Rectal smooth muscle tissue (tissue), 1 donor: ENCODE measurements at regions not wholly inside any gene's neighbourhood (a gene's known extent, or its start where the extent isn't known, plus 50 kb on each side); places are given as distances from the start of the nearest gene placed in this dataset.
"Not testable (repeated sequence)": the region's sequence is repeated elsewhere in the genome, so short reads cannot be mapped to it uniquely, and the experiment has no call there.

ENCODE experiments used
- H3K27ac ChIP-seq: one replicate; pipeline ENCODE4 v1.7.0; 2013; ENCODE audit warnings: low read depth, low read length, inconsistent platforms
- H3K27me3 ChIP-seq: one replicate; pipeline ENCODE4 v1.7.0; 2013; ENCODE audit warnings: low read length; ENCODE audit not compliant: control insufficient read depth, insufficient read depth
- H3K36me3 ChIP-seq: one replicate; pipeline ENCODE4 v1.7.0; 2013; ENCODE audit warnings: low read length; ENCODE audit not compliant: control insufficient read depth, insufficient read depth
- H3K4me1 ChIP-seq: one replicate; pipeline ENCODE4 v1.7.0; 2013; ENCODE audit warnings: low read length; ENCODE audit not compliant: control insufficient read depth, insufficient read depth
- H3K4me3 ChIP-seq: one replicate; pipeline ENCODE4 v1.7.0; 2013; ENCODE audit warnings: low read length
- H3K9ac ChIP-seq: one replicate; pipeline ENCODE4 v1.7.0; 2013; ENCODE audit warnings: low read length

DNA sequence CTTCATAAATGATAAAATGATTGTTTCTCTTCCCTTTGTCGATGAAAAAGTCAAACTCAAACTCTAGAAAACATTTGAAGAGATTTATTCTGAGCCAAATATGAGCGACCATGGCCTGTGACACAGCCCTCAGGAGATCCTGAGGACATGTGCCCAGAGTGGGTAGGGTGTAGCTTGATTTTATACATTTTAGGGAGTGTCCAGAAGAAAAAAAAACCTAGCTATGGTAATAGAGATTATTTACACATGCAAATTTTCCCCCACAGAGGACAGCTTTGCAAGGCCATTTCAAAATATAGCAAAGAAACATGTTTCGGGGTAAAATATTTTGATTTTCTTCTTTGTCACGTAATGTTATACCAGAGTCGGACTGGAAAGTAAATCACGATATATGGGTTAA lies 92.4 kb upstream of the TRIB2 start:
- Histone ChIP-seq H3K36me3 (no peaks in the 10 kb centered on the region), H3K4me1 (no peaks in the 10 kb centered on the region), H3K27ac (no peak overlapping the region), H3K27me3 (no peaks in the 10 kb centered on the region), H3K4me3 (no peak overlapping the region), H3K9ac (no peak overlapping the region)

DNA sequence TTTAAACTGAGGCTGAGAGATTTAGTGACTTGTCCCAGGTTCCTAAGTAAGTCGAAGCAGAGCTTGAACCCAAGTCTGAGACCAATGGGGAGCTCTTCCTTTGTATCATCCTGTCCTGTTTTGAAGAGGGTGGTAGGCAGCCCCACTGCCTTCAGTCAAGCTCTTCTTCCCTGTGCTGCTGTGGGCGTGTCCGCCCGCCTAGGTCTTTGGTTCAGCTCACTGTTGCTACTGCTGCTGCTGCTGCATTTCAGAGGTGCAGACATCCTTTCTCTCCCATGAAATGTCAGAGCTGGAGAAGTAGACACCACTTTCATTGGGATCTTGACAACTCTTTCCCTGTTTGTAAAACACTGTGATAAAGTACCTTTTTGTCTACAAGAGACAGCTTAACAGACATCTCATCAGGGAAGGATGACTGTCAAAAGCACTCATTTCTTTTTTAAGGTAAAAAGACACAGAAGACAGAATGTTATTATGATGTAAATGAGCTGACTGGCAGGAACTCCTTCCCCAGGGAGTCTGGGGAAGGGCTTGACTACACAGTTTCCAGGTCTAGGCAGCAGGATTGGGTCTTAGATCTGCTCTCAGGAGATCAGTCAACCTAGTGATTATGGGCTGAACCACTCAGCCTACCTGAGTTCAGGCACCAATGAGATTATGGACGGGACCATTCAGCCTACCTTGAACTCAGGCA lies 91.7 kb upstream of the TRIB2 start:
- Histone ChIP-seq H3K36me3 (no peaks in the 10 kb centered on the region), H3K4me1 (no peaks in the 10 kb centered on the region), H3K9ac (no peak overlapping the region), H3K4me3 (no peak overlapping the region), H3K27me3 (no peaks in the 10 kb centered on the region), H3K27ac (no peak overlapping the region)

DNA sequence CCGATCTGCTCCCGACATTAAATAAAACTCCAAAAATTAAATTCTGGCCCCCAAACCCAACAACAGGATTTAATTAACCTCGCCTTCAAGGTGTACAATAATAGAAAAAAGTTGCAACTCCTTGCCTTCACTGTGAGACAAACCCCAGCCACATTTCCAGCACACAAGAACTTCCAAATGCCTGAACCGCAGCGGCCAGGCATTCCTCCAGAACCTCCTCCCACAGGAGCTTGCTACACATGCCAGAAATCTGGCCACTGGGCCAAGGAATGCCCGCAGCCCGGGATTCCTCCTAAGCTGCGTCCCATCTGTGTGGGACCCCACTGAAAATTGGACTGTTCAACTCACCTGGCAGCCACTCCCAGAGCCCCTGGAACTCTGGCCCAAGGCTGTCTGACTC lies 88.2 kb upstream of the TRIB2 start:
- H3K27ac ChIP-seq, H3K4me1 ChIP-seq, H3K27me3 ChIP-seq, H3K36me3 ChIP-seq, H3K4me3 ChIP-seq, H3K9ac ChIP-seq: not testable (repeated sequence)

DNA sequence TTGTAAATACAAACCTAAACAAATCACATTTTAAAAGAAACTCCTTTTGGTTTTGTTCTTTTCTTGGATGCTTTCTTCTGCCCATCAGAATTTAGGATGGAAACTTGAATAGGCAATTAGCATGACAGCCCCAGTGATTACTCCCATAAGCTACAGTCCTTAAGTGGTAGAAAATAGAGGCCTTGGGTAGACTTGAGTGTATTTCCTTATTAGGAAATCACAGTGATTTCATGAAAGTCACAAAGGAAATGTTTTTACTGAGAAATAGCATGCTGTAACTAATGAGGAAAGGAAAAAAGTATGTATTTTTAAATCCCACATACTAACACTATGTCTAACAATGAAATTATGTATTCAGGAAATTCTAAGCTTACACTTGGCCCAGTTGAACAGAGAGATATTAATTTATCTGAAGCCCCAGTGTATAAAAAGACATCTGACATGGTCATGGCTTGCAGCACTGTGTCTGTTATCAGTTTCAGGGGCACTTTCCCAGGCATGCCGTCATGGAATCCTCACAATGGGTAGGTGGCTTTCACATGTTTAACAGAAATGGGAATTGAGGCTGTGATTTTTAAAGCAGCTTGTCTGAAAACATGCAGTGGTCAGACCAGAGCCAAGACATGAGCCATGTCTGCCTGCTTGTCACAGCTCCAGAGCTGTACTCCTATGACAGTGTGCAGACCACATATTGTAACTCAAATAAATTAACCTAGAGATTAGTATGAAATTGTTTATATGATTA lies 79.7 kb upstream of the TRIB2 start:
- Histone ChIP-seq H3K27me3 (no peaks in the 10 kb centered on the region), H3K4me3 (no peak overlapping the region), H3K9ac (no peak overlapping the region), H3K36me3 (no peaks in the 10 kb centered on the region), H3K4me1 (peaks cover 4% of the 10 kb centered on the region), H3K27ac (peak overlapping the region; percentile 66)

DNA sequence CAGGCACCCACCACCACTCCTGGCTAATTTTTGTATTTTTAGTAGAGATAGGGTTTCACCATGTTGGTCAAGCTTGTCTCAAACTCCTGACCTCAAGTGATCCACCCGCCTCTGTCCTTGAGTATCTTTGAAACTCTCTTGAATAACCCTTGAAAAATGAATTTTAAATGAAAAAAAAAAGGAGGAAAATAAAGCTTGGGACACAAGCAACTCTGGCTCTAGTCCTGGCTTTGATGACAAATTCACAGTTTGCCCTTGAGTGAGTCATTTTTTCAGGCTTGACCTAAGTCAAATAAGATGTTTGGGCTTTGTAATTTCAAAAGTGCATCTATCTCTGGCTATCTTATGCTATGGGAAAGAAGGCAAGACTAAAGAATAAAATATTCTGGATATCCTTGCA lies 79.0 kb upstream of the TRIB2 start:
- Histone ChIP-seq H3K4me3 (no peak overlapping the region), H3K4me1 (peaks cover 4% of the 10 kb centered on the region), H3K9ac (no peak overlapping the region), H3K27me3 (no peaks in the 10 kb centered on the region), H3K27ac (no peak overlapping the region), H3K36me3 (no peaks in the 10 kb centered on the region)

DNA sequence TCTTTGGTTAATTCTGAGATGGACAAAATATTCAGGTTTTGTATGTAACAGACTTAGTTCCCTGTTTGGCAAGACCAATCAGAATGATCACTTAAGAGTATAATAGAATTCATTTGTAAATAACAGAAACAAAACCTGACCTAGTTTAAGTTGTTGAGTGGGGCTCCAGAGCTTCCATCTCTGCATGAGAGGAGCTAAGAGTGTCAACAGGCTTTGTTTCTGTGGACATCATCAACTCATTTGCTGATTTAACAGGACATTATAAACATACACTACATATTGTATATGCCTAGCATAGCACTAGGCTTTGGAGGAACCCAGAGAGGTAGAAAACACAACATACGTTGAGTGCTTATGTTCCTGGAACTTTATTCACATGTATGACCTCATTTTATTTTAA lies 75.3 kb upstream of the TRIB2 start:
- Histone ChIP-seq H3K27me3 (no peaks in the 10 kb centered on the region), H3K9ac (no peak overlapping the region), H3K27ac (no peak overlapping the region), H3K4me3 (no peak overlapping the region), H3K36me3 (no peaks in the 10 kb centered on the region), H3K4me1 (peaks cover 4% of the 10 kb centered on the region)

DNA sequence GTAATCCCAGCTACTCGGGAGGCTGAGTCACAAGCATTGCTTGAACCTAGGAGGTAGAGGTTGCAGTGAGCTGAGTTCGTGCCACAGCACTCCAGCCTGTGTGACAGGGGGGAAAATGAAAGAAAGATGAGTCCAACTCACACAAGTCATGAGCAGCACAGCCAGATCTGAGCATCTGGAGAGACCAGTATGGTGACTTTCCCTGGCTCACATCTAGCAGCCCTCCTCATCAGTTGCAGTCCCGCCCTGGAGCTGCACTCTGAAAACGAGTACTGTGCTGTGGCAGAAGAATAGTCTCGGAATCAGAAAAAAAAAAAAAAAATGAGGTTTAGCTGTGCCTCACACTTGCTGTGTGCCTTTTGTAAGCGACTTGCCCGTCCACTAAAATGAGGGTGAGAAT lies 74.4 kb upstream of the TRIB2 start:
- no peaks in the 10 kb centered on the region for H3K27me3 ChIP-seq
- H3K4me3 ChIP-seq: no peak overlapping the region
- H3K36me3 ChIP-seq: no peaks in the 10 kb centered on the region

DNA sequence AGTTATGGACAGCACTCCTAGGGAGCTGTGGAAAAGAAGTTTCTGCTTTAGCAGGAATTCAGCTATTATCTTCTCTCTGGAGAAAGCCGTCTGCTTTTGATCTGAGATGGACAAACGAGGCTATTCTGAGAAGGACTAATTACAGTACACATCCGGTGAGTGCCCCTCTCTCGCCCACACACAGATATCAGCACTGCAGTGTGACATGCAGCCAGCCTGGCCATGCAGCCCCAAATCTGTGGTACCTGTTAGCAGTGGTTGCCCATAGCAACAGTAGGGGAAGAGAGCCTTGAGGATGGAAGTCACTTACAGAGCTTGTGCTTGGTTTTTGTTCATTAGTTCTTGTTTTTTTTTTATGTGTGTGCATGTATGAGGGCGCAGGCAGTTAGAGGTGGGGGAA lies 73.9 kb upstream of the TRIB2 start:
- H3K36me3 ChIP-seq: no peaks in the 10 kb centered on the region

More for the DNA sequence above, 74.4 kb upstream of the TRIB2 start:
- peaks cover under 1% of the 10 kb centered on the region for H3K4me1 ChIP-seq
- H3K9ac ChIP-seq: no peak overlapping the region
- H3K27ac ChIP-seq: no peak overlapping the region

DNA sequence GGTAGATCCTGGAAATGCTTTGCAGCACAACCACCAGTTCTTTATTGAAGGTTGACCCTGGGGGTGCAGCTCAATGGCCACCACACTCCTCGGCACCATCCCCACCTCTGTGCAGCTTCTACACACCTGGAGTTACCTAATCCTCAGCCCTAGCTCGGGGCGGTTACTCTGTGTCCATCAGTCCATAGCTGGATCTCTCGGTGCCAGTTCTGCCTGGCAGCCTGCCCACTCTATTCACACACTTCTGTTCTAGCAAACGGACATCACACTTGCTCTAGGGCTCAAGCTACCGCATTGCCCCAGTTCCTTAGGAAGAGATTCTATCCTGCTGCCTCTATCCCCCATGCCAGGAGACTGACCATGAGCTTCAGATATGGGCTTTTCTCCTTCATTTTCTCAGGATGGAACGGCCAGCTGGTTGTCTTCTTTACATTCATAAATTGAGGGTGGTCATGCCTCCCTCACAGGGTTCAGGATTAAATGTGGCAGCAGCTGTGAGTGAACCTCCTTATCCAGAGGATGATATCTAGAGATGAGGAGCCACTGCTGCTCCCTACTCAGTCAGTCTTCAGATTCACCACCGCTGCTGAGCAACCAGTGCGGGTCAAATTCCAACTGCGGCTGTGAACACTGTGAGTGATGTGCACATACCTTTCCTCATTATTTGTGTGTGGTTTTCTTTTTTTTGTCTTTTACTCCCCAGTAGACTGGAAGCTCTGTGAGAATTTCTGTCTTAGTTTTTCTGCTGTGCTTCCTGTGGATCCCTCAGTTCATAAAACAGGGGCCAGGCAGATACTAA lies 66.9 kb upstream of the TRIB2 start:
- Histone ChIP-seq H3K27me3 (no peaks in the 10 kb centered on the region), H3K4me1 (no peaks in the 10 kb centered on the region), H3K4me3 (no peak overlapping the region), H3K9ac (no peak overlapping the region), H3K36me3 (no peaks in the 10 kb centered on the region), H3K27ac (no peak overlapping the region)

More for the DNA sequence above, 73.9 kb upstream of the TRIB2 start:
- no peak overlapping the region for H3K4me3 ChIP-seq
- H3K27ac ChIP-seq: no peak overlapping the region
- H3K9ac ChIP-seq: no peak overlapping the region
- no peaks in the 10 kb centered on the region for H3K4me1 ChIP-seq
- H3K27me3 ChIP-seq: no peaks in the 10 kb centered on the region

DNA sequence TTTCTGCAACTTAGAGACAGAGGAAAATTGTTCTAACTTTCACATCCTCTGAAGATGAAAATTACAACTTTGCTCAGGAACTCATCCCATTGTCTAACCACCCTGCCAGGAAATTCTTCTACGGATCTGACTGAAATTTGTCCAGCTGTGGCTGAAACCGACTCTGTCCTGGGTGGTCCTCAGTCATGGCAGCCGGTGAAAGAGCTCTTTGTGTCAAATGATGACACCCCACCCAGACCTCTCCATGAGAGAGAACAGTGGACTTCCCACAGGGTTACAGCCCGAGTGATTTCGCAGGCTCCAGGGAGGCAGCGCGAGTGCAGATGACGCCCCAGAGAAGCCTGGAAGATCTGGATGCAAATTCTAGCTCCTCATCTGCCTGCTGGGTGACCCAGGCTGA lies 65.1 kb upstream of the TRIB2 start:
- Histone ChIP-seq H3K36me3 (no peaks in the 10 kb centered on the region), H3K4me3 (no peak overlapping the region), H3K9ac (no peak overlapping the region), H3K27me3 (no peaks in the 10 kb centered on the region), H3K4me1 (no peaks in the 10 kb centered on the region), H3K27ac (no peak overlapping the region)

DNA sequence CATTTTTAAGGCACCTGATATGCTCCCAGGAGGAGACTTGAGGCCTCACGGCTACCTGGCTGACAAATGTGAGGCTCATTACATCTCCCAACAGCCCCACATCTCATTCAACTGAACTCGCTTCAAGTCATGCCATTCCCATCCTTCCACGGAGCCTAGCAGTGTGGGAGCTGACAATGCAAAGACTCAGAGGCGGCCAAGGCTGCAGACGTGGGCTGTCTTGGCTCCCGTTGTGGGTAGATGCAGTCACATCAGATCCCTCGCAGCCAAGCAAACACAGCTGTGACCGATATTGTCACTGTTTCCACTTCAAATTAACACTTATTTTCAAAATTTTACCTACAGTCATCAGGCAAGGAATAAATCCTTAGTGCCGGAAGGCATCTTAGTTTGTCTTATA lies 64.0 kb upstream of the TRIB2 start:
- H3K9ac ChIP-seq: no peak overlapping the region
- H3K4me3 ChIP-seq: no peak overlapping the region
- H3K36me3 ChIP-seq: no peaks in the 10 kb centered on the region
- H3K27me3 ChIP-seq: no peaks in the 10 kb centered on the region
- no peaks in the 10 kb centered on the region for H3K4me1 ChIP-seq
- H3K27ac ChIP-seq: no peak overlapping the region

DNA sequence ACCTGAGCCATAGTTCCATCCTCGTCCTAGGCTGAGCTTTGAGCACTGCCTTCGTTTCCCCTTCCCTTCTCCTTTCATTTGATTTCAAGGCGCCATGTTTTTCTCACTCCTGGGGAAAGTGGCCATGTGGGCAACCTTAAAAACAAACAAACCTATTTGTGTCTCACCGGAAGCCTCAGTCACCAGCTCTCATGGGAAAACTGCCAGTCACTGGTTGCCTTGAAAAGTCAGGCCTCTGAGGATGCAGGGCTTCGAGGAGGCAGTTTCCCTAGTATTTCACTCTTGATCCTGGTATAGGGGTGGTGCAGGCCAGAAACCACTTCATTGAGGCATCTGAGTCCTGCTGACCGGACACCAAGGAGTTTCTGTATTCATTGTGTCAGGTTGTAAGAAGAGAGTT lies 59.2 kb upstream of the TRIB2 start:
- Histone ChIP-seq H3K27ac (no peak overlapping the region), H3K9ac (no peak overlapping the region), H3K4me1 (no peaks in the 10 kb centered on the region), H3K4me3 (no peak overlapping the region), H3K36me3 (no peaks in the 10 kb centered on the region), H3K27me3 (no peaks in the 10 kb centered on the region)
